GM18867 (cell line): ENCODE measurements at regions not wholly inside any gene's neighbourhood (a gene's known extent, or its start where the extent isn't known, plus 50 kb on each side); places are given as distances from the start of the nearest gene placed in this dataset.

Experiments
- ATAC-seq: cut with Tn5 transposase; IDR thresholded peaks from one replicate; pipeline ENCODE4 v1.9.1; 2021; ENCODE audit warnings: mild to moderate bottlenecking, moderate library complexity; ENCODE audit not compliant: unreplicated experiment

- ATAC-seq, result no peak
Measured at GRCh38 chr2:4455486-4456155, 752.2 kb downstream of the DCDC2C start.

- ATAC-seq, result no peak
Measured at GRCh38 chr2:4464634-4465266, 761.4 kb downstream of the DCDC2C start.

- ATAC-seq, result no peak
Measured at GRCh38 chr2:4465671-4466070, 762.3 kb downstream of the DCDC2C start.

- no peak for ATAC-seq
Measured at GRCh38 chr2:4475618-4476017, 772.2 kb downstream of the DCDC2C start.

- ATAC-seq, result no peak
Measured at GRCh38 chr2:4483050-4483449, 779.7 kb downstream of the DCDC2C start.

- ATAC-seq, result no peak
Measured at GRCh38 chr2:4486971-4487370, 783.6 kb downstream of the DCDC2C start.

- ATAC-seq, result no peak
Measured at GRCh38 chr2:4499316-4500030, 796.1 kb downstream of the DCDC2C start.

- ATAC-seq, result no peak
Measured at GRCh38 chr2:4501525-4501924, 798.1 kb downstream of the DCDC2C start.

GRCh38 chr2:4502230-4502843 is 799.0 kb downstream of the DCDC2C start:
- ATAC-seq, result no peak

GRCh38 chr2:4507661-4508060 is 804.3 kb downstream of the DCDC2C start:
- ATAC-seq, result no peak

- ATAC-seq, result no peak
Measured at GRCh38 chr2:4515871-4516761, 812.7 kb downstream of the DCDC2C start.

- no peak for ATAC-seq
Measured at GRCh38 chr2:4518596-4518995, 815.2 kb downstream of the DCDC2C start.

GRCh38 chr2:4522498-4523421 is 819.4 kb downstream of the DCDC2C start:
- ATAC-seq, result no peak

- no peak for ATAC-seq
Measured at GRCh38 chr2:4527416-4527815, 824.0 kb downstream of the DCDC2C start.

GRCh38 chr2:4528246-4528645 is 824.9 kb downstream of the DCDC2C start:
- ATAC-seq, result no peak

- no peak for ATAC-seq
Measured at GRCh38 chr2:4528773-4529172, 825.4 kb downstream of the DCDC2C start.

GRCh38 chr2:4529738-4530137 is 826.4 kb downstream of the DCDC2C start:
- ATAC-seq, result no peak

- ATAC-seq, result no peak
Measured at GRCh38 chr2:4530231-4530630, 826.9 kb downstream of the DCDC2C start.

- ATAC-seq, result no peak
Measured at GRCh38 chr2:4533806-4534205, 830.4 kb downstream of the DCDC2C start.

GRCh38 chr2:4539121-4539520 is 835.7 kb downstream of the DCDC2C start:
- ATAC-seq, result no peak
